Occipital lobe (tissue), 1 donor: ENCODE measurements at regions not wholly inside any gene's neighbourhood (a gene's known extent, or its start where the extent isn't known, plus 50 kb on each side); places are given as distances from the start of the nearest gene placed in this dataset.
"Not testable (repeated sequence)": the region's sequence is repeated elsewhere in the genome, so short reads cannot be mapped to it uniquely, and the experiment has no call there.

Experiments used
- DNase-seq: peaks from one replicate; lab custom pipeline; 2025; lab: John Stamatoyannopoulos, UW

GRCh38 chr1:29697391-29697780 is 461.1 kb downstream of the PTPRU start:
- no peak for DNase-seq

DNA sequence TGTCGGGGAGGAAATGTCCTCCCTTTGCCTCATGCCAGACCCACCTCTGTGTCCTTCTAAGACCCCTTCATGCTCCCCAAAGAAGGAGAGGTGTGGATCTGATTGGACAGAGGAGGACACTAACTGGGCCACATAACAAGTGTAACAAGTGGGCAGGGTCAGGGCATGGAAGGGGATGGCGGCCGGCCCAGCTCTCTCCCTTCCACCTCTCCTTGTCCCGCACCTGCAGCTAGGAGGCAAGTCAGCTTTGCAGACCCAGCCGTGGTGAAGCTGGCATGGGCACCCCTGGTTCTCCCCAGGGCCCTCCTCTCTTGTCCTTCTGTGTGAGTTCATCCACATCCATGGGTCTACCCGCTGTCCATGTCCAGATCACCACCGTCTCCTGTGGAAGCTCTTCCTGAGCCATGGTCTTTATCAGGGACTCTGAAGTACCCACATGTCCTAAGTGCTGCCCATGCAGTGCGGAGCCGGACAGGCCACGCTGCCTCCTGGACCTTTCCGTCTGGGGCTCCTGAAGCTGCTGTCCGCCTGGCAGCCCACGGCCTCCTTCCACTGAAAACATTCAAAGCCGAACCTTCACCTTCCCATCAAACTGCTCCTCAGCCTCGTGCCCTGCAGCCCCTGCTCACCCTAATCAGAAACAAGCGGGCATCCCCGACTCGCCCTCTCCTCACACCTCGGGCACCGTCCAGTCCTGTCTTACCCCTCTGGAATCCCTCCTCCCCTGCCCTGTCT is 460.5 kb downstream of the PTPRU start:
- DNase-seq, result no peak

DNA sequence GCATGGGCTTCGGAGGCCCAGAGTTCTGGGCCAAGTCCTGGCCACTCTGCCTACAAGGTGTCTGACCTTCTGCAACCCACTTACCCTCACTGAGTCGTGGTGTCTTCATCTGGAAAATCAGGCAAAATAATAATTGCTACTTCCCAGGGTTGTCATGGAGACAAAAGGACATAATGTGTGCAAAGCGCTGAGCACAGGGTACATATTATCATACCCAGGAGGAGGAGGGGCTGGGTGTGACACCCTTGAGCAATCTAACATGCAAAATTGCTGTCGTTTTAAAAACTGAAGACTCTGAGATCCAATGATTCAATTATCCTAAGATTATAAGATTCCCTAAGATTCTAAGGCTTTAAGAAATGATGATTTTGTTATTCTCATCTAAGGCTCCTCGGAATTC is 459.5 kb downstream of the PTPRU start:
- no peak for DNase-seq

DNA sequence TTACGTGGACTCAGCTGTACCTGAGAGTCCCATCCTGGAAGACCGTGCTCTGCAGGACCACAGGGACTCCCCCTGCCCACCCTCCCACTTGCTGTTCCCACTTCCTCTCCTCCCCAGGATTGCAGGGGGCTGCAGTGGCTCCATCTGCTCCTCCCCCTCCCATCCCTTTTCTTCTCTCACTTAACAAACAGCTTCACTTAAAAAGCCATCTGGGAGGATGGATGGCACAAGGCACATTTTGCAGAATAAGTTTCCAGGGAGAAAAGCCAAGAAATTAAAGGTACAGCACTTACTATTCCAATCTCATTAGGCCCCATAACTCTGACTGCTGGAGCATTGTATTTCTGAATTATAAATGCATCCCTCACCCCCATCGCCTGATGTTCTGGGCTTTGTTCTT is 458.7 kb downstream of the PTPRU start:
- DNase-seq, result no peak

- no peak for DNase-seq
Observed at GRCh38 chr1:29691499-29691898, 455.2 kb downstream of the PTPRU start.

DNA sequence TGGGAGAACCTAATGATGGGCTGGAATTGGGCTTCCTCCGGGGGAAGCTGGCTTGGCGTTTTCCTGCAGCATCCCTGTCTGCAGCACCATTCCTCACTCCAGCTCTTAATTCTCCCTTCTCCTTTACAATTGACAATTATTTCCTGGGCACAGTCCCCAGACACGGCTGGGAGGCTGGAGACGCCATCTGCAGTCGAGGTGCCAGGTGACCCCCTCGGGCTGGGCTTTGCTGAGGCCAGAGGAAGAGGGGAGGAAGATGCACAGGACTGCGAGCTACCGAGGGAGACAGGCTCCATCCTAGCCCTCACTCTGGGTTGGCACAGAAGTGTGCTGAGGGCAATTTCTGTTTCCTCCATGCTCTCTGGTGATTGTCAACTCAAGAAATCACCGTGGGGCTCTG is 453.8 kb downstream of the PTPRU start:
- DNase-seq, result no peak

DNA sequence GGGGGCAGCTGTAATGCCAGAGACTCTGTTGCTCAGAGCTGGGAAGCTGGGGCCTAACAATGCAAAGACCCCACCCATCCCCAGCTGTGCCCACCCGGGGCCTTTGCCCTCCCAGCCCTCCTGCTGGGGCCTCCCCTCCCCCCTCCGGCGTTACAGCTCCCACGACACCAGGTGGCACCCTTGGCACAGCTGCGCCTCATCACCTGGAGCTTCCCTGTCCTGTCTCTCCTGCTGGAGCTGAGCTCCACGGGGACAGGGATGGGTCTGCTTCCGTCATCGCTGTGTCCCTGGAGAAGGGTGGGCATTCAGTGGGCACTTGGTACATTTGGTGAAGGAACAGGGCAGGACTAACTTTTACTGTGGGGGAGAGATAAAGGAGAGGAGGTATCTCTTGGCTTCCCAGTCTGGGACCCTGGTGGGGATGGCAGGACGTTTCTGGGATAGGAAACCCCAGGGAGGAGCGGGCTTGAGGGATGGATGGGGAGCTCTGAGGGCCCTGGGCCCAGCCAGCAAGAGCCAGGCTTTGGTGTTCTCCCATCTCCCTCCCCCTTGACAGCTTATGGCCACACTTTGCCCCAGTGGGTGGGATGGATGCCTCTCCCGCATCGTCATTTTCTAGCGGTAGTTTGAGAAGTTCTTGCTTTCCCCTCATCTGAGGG is 453.2 kb downstream of the PTPRU start:
- no peak for DNase-seq

DNA sequence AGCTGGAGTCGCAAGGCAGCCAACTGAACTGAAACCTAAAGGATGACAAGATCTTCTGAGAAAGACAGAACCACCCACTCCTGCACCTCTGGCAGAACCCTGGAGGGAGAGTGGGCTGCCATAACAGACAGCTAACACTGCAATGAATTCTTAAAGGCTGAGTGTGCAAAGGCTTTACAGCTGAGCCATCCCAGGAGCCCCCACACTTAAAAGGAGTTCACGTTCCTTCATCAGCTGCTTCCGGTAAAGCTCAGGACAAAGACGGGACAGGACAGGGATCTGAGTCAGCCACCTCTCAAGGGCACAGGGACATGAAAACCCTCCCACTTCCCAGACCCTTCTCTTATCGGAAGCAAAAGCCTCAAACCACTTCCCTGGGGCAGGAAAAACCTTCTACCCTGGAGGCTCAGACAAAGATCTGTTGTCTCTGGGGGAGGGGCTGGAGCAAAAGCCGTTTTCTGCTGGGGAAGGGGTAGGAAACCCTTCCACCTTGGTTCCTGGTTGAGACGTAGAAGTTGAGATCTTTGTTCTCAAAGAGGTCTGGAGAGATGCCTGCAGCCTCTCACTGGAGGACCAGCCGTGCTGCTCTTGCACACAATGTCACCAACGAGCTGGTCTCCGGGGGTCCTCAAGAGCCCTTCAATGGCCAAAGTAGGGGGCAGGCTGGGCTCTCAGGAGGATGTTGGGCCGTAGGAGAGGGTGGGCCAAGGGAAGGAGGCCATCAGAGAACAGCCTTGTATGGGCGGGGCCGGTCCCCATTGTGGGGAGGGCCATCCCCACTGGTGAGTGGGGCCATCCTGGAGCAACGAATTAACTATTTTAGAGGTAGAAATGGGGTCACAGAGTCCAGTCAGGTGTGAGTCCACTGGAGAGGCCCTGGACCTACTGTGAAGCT is 452.4 kb downstream of the PTPRU start:
- DNase-seq, result no peak

GRCh38 chr1:29687601-29688244 is 451.4 kb downstream of the PTPRU start:
- no peak for DNase-seq

DNA sequence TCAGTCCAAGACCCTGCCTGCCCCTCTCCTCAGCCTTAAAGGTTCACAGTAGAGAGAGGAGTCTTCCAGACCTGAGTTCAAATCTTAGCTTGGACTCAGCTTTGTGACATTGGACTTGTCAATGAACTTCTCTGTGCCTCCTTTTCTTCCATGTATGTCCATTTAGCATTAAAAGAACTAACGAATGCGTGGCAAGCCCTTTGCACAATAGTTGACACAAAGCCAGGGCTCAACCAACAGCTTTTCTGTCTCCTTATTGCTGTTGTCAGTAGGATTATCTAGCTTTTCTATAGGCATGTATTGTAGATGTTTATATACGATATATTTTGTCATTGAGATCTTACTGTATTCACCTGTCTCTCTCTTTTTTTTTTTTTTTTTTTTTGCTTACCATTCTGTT is 450.8 kb downstream of the PTPRU start:
- DNase-seq, result no peak

- no peak for DNase-seq
Observed at GRCh38 chr1:29686012-29686930, 449.9 kb downstream of the PTPRU start.

- DNase-seq, result no peak
Observed at GRCh38 chr1:29685387-29685786, 449.1 kb downstream of the PTPRU start.

DNA sequence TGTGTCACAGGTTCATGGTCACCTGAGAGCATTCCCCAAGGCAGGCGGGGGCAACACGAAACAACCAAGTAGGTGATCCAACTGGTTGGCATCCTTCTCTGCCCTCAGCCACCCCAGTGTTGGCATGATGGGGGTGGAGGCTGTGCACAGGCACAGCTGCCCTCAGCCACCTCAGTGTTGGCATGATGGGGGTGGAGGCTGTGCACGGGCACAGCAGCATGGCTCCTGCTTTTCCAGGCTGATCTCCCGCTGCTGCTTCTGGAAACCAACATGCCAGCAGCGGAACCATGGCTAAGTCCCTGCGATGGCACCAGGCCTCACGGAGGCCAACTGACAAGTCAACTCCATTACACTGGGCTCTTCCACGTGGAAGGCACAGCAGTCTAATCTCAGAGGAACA is 447.8 kb downstream of the PTPRU start:
- no peak for DNase-seq

- DNase-seq, result no peak
Observed at GRCh38 chr1:29683472-29683871, 447.1 kb downstream of the PTPRU start.

GRCh38 chr1:29682919-29683295 is 446.6 kb downstream of the PTPRU start:
- no peak for DNase-seq

DNA sequence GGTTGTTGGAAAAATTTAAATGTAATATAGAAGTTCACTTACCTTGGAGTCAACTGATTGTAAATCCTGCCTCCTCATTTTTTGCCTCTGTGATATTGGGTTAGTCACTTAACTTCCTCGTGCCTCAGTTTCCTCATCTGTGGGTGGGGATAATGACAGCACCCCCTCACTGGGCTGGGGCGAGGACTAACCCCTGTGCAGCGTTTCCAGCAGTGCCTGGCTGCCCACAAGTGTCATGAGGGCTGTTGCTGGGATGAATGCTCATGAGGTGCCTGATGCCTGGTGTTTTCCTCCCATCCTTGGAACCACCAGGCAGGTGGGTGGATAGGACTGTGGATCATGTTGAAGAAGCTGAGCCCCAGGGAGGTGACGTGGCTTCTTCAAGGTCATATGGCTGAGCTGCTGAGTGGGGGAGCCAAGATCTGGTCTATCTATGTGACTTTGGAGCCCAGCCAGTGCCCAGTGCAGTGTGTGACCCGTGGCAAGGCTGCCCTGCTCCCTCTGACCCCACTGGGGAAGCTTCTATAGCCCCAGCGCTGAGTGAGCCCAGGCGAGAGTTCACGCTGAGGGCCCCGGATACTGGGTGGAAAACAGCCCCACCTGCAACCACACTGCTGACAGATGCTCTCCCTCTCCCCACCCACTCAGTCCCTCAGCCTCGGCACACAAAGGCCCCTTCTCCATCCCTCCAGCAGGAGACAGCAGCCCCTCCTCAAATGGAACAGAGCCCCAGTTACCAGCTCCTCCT is 446.0 kb downstream of the PTPRU start:
- no peak for DNase-seq

GRCh38 chr1:29681416-29681815 is 445.1 kb downstream of the PTPRU start:
- not testable (repeated sequence) for DNase-seq

GRCh38 chr1:29679828-29680558 is 443.7 kb downstream of the PTPRU start:
- DNase-seq, result no peak

GRCh38 chr1:29679316-29679715 is 443.0 kb downstream of the PTPRU start:
- no peak for DNase-seq
